ENCODE measurements at regions not wholly inside any gene's neighbourhood (a gene's known extent, or its start where the extent isn't known, plus 50 kb on each side); places are given as distances from the start of the nearest gene placed in this dataset.

- Histone ChIP-seq H3K27me3 (ENCODE audit: control insufficient read depth in 4 of 4, insufficient read depth in 4 of 4, low read length in 3 of 4) (peaks cover 0 to 11% (median 0%) of the 10 kb centered on the region in 4 donors), H3K4me3 (ENCODE audit: low read depth in 1 of 3, low read length in 3 of 3) (no peak overlapping the region), H3K36me3 (ENCODE audit: control insufficient read depth in 4 of 4, insufficient read depth in 3 of 4, low read depth in 1 of 4, low read length in 3 of 4) (no peaks in the 10 kb centered on the region), H3K27ac (ENCODE audit: low read depth in 1 of 2, low read length in 2 of 2) (no peak overlapping the region), H3K9ac (ENCODE audit: low read depth in 1 of 2, low read length in 2 of 2) (no peak overlapping the region), H3K9me3 (ENCODE audit: control insufficient read depth in 4 of 4, low read length in 3 of 4) (no peaks in the 10 kb centered on the region), H3K4me1 (ENCODE audit: control insufficient read depth in 4 of 4, insufficient read depth in 4 of 4, low read length in 3 of 4) (no peaks in the 10 kb centered on the region)
- no peak for DNase-seq (ENCODE audit: low spot score)
- 40% methylated on average over 8 of the region's 8 CpGs for WGBS
- TF ChIP-seq, protein P1, sequence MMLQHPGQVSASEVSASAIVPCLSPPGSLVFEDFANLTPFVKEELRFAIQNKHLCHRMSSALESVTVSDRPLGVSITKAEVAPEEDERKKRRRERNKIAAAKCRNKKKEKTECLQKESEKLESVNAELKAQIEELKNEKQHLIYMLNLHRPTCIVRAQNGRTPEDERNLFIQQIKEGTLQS (IDR thresholded peaks at IDR 0.05) = no peak
- no peak for TF ChIP-seq HNF4G (IDR thresholded peaks at IDR 0.05)
- TF ChIP-seq, protein P2, sequence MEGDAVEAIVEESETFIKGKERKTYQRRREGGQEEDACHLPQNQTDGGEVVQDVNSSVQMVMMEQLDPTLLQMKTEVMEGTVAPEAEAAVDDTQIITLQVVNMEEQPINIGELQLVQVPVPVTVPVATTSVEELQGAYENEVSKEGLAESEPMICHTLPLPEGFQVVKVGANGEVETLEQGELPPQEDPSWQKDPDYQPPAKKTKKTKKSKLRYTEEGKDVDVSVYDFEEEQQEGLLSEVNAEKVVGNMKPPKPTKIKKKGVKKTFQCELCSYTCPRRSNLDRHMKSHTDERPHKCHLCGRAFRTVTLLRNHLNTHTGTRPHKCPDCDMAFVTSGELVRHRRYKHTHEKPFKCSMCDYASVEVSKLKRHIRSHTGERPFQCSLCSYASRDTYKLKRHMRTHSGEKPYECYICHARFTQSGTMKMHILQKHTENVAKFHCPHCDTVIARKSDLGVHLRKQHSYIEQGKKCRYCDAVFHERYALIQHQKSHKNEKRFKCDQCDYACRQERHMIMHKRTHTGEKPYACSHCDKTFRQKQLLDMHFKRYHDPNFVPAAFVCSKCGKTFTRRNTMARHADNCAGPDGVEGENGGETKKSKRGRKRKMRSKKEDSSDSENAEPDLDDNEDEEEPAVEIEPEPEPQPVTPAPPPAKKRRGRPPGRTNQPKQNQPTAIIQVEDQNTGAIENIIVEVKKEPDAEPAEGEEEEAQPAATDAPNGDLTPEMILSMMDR (IDR thresholded peaks at IDR 0.05; ENCODE audit: low read depth, low read length, missing input control) = no peak
- no peak for TF ChIP-seq FOXA2 (IDR thresholded peaks at IDR 0.05)
- no peak for TF ChIP-seq TAF1 (conservative IDR thresholded peaks at IDR 0.05)
- TF ChIP-seq HNF4A (conservative IDR thresholded peaks at IDR 0.05) = no peak
- TF ChIP-seq RXRA (IDR thresholded peaks at IDR 0.05) = no peak
These were observed 353.6 kb downstream of the RRAGC start for GRCh38 chr1:38505944-38506343.

- H3K4me1 ChIP-seq (ENCODE audit: control insufficient read depth in 4 of 4, insufficient read depth in 4 of 4, low read length in 3 of 4) = no peaks in the 10 kb centered on the region
- peaks cover 0 to 8% (median 0%) of the 10 kb centered on the region in 4 donors for H3K27me3 ChIP-seq (ENCODE audit: control insufficient read depth in 4 of 4, insufficient read depth in 4 of 4, low read length in 3 of 4)
- no peak for DNase-seq (ENCODE audit: low spot score)
- H3K36me3 ChIP-seq (ENCODE audit: control insufficient read depth in 4 of 4, insufficient read depth in 3 of 4, low read depth in 1 of 4, low read length in 3 of 4) = no peaks in the 10 kb centered on the region
- 25% methylated on average over 4 of the region's 4 CpGs for WGBS
- H3K9ac ChIP-seq (ENCODE audit: low read depth in 1 of 2, low read length in 2 of 2) = no peak overlapping the region
- H3K27ac ChIP-seq (ENCODE audit: low read depth in 1 of 2, low read length in 2 of 2) = no peak overlapping the region
- no peak overlapping the region for H3K4me3 ChIP-seq (ENCODE audit: low read depth in 1 of 3, low read length in 3 of 3)
- peak; percentile 21 to 31 for TF ChIP-seq RAD21 (IDR thresholded peaks at IDR 0.05)
- TF ChIP-seq TAF1 (conservative IDR thresholded peaks at IDR 0.05) = no peak
- H3K9me3 ChIP-seq (ENCODE audit: control insufficient read depth in 4 of 4, low read length in 3 of 4) = no peaks in the 10 kb centered on the region
These were observed 356.8 kb downstream of the RRAGC start for GRCh38 chr1:38502758-38503157.

- WGBS = 68% methylated on average over 2 of the region's 2 CpGs
- Histone ChIP-seq H3K4me1 (ENCODE audit: control insufficient read depth in 4 of 4, insufficient read depth in 4 of 4, low read length in 3 of 4) (no peaks in the 10 kb centered on the region), H3K4me3 (ENCODE audit: low read depth in 1 of 3, low read length in 3 of 3) (no peak overlapping the region), H3K36me3 (ENCODE audit: control insufficient read depth in 4 of 4, insufficient read depth in 3 of 4, low read depth in 1 of 4, low read length in 3 of 4) (no peaks in the 10 kb centered on the region), H3K27ac (ENCODE audit: low read depth in 1 of 2, low read length in 2 of 2) (no peak overlapping the region), H3K9me3 (ENCODE audit: control insufficient read depth in 4 of 4, low read length in 3 of 4) (no peaks in the 10 kb centered on the region), H3K27me3 (ENCODE audit: control insufficient read depth in 4 of 4, insufficient read depth in 4 of 4, low read length in 3 of 4) (peaks cover 0 to 6% (median 0%) of the 10 kb centered on the region in 4 donors), H3K9ac (ENCODE audit: low read depth in 1 of 2, low read length in 2 of 2) (no peak overlapping the region)
- DNase-seq (ENCODE audit: low spot score) = no peak
- TF ChIP-seq SP1 (IDR thresholded peaks at IDR 0.05) (no peak), NR2F2 (IDR thresholded peaks at IDR 0.05) (no peak), RXRA (IDR thresholded peaks at IDR 0.05) (no peak), EGR1 (IDR thresholded peaks at IDR 0.05; ENCODE audit: low read depth in 2 of 2) (no peak), FOXA2 (IDR thresholded peaks at IDR 0.05) (no peak), REST (IDR thresholded peaks at IDR 0.05) (no peak), TAF1 (conservative IDR thresholded peaks at IDR 0.05) (no peak), YY1 (IDR thresholded peaks at IDR 0.05) (no peak)
These were observed 358.7 kb downstream of the RRAGC start for GRCh38 chr1:38500891-38501290.

Data from liver (tissue), 8 donors.